Activated CD4-positive, alpha-beta T cell treated with anti-CD3 and anti-CD28 coated beads, Interleukin-2, amount 10 ng/mL, durations not matched to agents 24 days and 14 days (primary cell): ENCODE measurements at regions not wholly inside any gene's neighbourhood (a gene's known extent, or its start where the extent isn't known, plus 50 kb on each side); places are given as distances from the start of the nearest gene placed in this dataset.
"Not testable (repeated sequence)": the region's sequence is repeated elsewhere in the genome, so short reads cannot be mapped to it uniquely, and the experiment has no call there.

ENCODE experiments used
- DNase-seq: peaks from one replicate; pipeline ENCODE4 v3.0.0; 2022
- H3K27ac Mint-ChIP-seq: one replicate; pipeline ENCODE4 v1.8.0; 2022; ENCODE audit warnings: mild to moderate bottlenecking, mixed read lengths
- H3K27me3 Mint-ChIP-seq: one replicate; pipeline ENCODE4 v1.8.0; 2022; ENCODE audit warnings: mixed read lengths
- H3K36me3 Mint-ChIP-seq: one replicate; pipeline ENCODE4 v1.8.0; 2022; ENCODE audit warnings: low read depth, mild to moderate bottlenecking, mixed read lengths
- H3K4me1 Mint-ChIP-seq: one replicate; pipeline ENCODE4 v1.8.0; 2021; ENCODE audit warnings: mixed read lengths
- H3K4me3 Mint-ChIP-seq: one replicate; pipeline ENCODE4 v1.8.0; 2022; ENCODE audit warnings: mild to moderate bottlenecking, moderate library complexity, mixed read lengths
- H3K9me3 Mint-ChIP-seq: one replicate; pipeline ENCODE4 v1.8.0; 2021; ENCODE audit warnings: mixed read lengths
- intact Hi-C: fragments of 100-400 bp; cut with micrococcal nuclease; formaldehyde crosslinking; loops from one replicate; pipeline ENCODE4 v1.15.1; 2023

DNA sequence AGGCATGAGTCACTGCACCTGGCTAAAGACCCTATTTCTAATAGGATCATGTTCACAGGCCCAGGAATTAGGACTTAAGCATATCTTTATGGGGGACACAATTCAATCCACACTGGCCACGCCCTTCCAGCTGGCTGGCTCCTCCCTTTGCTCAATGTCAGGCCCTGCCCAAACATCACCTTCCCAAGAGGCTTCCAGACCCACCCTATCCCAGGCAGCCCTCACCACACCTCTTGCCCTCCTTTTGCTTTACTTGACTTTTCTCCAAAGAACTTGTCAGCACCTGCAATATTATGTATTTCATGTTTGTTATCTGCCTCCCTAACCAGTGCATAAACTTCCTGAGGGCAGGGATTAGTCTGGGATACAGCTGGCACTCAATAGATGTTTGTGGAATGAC, 109.6 kb upstream of the CDH5 start:
- H3K4me1 Mint-ChIP-seq = no peaks in the 10 kb centered on the region
- H3K9me3 Mint-ChIP-seq = no peaks in the 10 kb centered on the region
- no peak overlapping the region for H3K27ac Mint-ChIP-seq
- no peak for DNase-seq
- H3K36me3 Mint-ChIP-seq = no peaks in the 10 kb centered on the region
- no peak overlapping the region for H3K4me3 Mint-ChIP-seq
- H3K27me3 Mint-ChIP-seq = no peaks in the 10 kb centered on the region
- intact Hi-C loops = no loop called here

DNA sequence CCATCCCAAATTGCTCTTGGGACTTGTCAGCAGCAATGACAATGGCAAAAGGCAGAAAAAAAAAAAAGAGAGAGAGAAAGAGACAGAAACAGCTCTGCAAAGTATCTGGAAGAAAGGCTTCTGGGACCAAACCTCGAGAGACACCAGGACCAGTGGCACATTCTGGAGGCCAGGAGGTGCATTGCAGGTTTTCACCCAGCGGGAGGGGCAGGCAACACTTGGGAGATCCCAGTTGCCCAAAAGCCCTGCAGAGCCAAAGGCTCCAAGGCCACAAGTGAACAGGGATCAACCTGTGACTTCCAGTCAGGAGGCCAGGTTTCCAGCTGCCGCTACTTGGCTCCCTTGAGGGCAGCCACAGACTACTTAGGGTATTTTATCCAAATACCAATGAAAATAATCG, 110.8 kb upstream of the CDH5 start:
- no peak for DNase-seq
- Mint-ChIP-seq H3K36me3 (no peaks in the 10 kb centered on the region), H3K27ac (no peak overlapping the region), H3K4me1 (no peaks in the 10 kb centered on the region), H3K27me3 (no peaks in the 10 kb centered on the region), H3K4me3 (no peak overlapping the region), H3K9me3 (no peaks in the 10 kb centered on the region)
- intact Hi-C loops = no loop called here

DNA sequence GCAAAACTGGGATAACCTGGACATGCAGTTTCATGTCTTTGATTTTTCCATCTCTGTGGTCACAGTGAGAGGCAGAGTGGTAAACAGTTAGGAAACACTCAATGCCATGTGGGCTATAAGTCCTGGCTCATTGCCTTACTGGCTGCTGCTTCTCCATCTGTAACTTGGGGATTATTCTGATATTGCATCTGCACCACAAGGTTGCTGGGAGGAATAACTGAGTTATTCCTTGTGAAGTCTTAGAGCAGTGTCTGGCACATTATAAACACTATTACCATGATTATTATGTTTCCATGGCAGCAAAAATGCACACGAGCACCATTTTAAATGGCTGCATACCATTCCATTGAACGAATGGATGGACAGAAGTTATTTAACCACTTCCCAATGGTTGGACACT, 111.7 kb upstream of the CDH5 start:
- DNase-seq = no peak
- Mint-ChIP-seq H3K27me3 (no peaks in the 10 kb centered on the region), H3K36me3 (no peaks in the 10 kb centered on the region), H3K4me3 (no peak overlapping the region), H3K4me1 (no peaks in the 10 kb centered on the region), H3K9me3 (no peaks in the 10 kb centered on the region), H3K27ac (no peak overlapping the region)
- intact Hi-C loops = no loop called here

DNA sequence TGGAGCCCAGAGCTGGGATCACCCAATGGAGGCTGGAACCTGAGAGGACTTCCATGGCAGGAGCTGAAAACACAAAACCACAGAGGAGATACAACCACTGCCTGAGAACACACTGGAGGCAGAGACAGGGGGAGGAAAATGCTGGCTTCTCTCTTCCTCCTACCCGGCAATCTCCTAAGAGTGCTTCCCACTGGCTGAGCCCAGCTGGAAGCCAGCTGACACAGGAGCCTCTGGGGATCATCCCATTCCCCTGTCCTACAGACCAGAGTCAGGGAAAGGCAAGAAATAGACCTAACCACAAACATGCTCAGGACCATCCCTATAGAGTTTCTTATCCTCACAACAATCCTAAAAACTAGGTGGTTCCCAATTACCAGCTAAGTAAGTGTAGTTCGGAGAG, 112.4 kb upstream of the CDH5 start:
- no peaks in the 10 kb centered on the region for H3K27me3 Mint-ChIP-seq
- no peak overlapping the region for H3K4me3 Mint-ChIP-seq
- no peaks in the 10 kb centered on the region for H3K36me3 Mint-ChIP-seq
- intact Hi-C loops = no loop called here
- no peaks in the 10 kb centered on the region for H3K4me1 Mint-ChIP-seq
- H3K27ac Mint-ChIP-seq = no peak overlapping the region
- H3K9me3 Mint-ChIP-seq = no peaks in the 10 kb centered on the region
- DNase-seq = no peak

DNA sequence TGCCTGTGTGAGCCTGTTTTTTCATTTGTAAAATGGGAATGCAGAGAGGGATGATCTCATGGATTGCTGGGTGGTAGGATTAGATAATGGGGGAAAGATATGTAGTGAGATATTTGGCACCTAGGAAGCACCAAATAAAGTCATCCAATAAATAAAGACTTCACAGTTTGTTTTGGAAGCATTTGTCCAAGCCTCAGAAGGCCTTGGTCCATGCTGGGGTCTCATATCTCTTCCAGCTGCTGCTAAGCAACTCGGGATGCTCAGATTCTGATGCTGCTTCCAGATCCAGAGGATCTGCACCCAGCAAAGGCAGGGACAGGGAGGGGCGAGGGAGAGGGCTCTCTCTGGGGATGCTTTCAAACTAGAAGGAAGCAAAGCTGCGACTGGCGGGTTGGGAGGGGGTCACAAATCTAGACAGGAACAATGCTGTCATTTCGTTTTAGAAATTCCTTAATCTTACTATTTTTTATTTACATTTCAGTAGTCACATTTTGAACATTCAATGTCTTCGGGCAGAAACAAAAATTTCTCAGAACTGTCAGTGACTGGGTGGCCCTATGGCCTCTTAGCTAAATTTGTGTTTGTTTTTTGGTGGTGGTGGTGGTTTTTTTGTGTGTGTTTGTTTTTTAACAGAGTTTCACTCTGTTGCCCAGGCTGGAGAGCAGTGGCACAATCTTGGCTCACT, 114.9 kb upstream of the CDH5 start:
- H3K27me3 Mint-ChIP-seq = no peaks in the 10 kb centered on the region
- no peak overlapping the region for H3K27ac Mint-ChIP-seq
- intact Hi-C loops = no loop called here
- no peaks in the 10 kb centered on the region for H3K36me3 Mint-ChIP-seq
- H3K4me3 Mint-ChIP-seq = no peak overlapping the region
- DNase-seq = no peak
- no peaks in the 10 kb centered on the region for H3K4me1 Mint-ChIP-seq
- H3K9me3 Mint-ChIP-seq = no peaks in the 10 kb centered on the region

DNA sequence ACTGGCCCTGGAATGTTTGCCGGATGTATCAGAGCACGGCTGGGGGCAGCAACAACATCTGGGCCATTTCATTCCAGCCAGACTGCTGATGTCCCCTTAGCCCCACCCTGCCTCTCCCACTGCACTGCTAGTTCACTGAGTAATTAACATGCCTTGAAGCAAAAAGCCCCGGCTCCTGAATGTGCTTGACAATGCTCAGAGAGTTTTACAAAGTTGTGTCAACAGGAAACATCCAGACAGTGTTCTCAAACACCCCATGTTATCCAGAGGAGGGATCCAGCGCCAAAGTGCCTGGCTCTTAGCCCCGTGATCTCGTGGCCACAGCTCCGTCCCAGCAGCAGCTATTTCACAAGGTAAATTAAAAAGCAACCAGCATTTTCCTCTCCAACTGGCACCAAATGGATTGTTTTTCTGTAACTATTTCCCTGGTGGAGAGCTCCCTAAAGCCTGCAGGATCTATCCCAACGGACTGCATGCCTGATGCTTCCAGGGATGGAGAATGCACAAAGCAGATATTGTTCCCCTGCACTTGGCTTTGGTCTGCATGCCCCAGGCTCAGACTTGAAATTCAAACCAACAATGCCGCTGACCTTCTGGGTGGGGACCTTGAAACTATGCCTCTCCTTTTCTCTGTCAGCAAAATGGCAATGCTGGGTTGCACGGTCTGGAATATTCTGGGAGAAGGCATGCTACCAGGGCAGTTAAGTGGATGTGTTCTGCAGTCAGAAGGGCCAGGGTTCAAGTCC, 115.6 kb upstream of the CDH5 start:
- no peaks in the 10 kb centered on the region for H3K9me3 Mint-ChIP-seq

DNA sequence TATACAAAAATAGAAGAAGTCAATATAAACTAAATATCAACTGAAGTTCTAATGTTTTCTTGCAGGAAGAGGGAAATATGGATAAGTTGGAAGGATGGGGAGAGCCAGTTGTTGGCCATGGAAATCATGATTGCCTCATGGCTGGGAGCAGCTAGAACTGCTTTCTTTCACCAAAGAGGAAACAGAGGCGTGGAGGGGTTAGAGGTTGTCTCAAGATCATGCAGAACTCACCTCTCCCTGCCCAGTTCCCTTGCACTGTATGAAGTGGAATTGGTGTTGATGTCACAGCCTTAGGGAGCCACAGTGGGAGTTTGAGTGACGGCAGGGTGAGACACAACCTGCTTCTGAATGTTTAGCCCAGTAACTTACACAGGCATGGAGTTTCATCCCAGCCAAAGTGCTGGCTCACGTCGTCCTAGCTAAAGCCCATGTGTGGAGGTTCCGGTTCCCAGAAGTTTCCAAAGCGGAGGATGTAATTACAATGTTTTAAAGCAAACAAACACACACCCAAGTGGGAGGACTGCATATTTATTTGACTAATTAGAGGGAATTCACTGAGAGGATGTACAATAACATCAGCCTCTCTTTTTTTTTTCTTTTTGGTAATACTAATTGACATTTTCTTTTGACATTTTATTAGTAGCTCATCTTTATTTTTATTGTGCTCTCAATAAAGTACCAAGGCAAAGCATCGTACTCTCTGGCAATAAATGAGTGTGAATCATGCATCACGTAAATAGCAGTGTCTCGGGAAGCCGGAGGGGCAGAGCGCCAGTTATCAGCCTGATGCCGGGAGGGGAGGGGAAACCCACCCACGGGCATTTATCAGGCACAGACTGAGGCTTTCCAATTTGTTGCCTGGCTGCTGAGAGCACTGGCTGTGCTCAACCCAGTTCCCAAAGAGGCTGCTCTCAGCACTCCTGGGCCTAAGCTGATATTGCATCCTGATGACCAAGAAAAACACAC, 118.7 kb upstream of the CDH5 start:
- H3K36me3 Mint-ChIP-seq = no peaks in the 10 kb centered on the region
- no peak overlapping the region for H3K4me3 Mint-ChIP-seq
- intact Hi-C loops = no loop called here
- H3K27me3 Mint-ChIP-seq = no peaks in the 10 kb centered on the region
- no peaks in the 10 kb centered on the region for H3K4me1 Mint-ChIP-seq
- H3K27ac Mint-ChIP-seq = no peak overlapping the region
- DNase-seq = no peak
- no peaks in the 10 kb centered on the region for H3K9me3 Mint-ChIP-seq

More for the DNA sequence above, 115.6 kb upstream of the CDH5 start:
- Mint-ChIP-seq H3K27ac (no peak overlapping the region), H3K36me3 (no peaks in the 10 kb centered on the region), H3K27me3 (no peaks in the 10 kb centered on the region), H3K4me1 (no peaks in the 10 kb centered on the region), H3K4me3 (no peak overlapping the region)
- intact Hi-C loops = no loop called here
- no peak for DNase-seq

DNA sequence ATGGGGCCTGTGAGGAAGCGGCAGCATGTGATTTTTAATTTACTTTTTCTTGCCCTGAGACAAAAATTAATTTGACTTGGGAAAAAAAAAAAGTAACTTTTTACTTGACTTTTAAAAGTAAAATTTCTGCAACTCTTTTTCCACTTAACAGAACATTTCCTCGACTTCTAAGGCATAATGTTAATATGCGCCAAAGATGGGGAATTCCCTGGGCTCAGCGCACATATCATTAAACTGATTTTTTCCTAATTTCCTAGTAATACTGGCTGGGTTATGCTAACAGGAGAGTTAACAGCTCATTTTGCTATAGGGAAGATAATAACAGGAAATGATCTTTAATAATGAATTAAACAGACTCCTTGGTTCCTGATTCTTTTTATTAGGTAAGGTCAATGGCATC, 120.6 kb upstream of the CDH5 start:
- Mint-ChIP-seq H3K27me3 (no peaks in the 10 kb centered on the region), H3K4me1 (no peaks in the 10 kb centered on the region), H3K36me3 (no peaks in the 10 kb centered on the region), H3K27ac (no peak overlapping the region), H3K4me3 (no peak overlapping the region), H3K9me3 (no peaks in the 10 kb centered on the region)
- DNase-seq = no peak
- intact Hi-C loops = no loop called here

DNA sequence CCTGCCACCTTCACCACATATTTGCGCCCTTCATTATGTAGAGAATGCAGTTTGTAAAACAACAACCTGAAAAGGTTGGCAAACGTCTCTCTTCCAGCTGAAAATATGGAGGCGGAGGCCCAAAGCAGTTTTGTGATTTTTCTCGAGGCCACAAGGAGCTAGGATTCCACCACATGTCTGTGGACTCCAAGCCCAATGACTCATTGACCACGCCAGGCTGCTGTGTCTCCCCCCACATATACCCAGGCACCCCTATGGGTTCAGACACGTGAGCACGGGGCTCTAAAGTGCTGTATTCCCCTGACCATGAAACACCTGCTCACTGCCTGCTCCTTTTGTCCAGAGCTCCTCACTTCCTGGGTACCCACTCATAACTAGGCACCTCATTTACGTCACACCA, 121.4 kb upstream of the CDH5 start:
- Mint-ChIP-seq H3K4me3 (no peak overlapping the region), H3K9me3 (no peaks in the 10 kb centered on the region), H3K27me3 (no peaks in the 10 kb centered on the region), H3K27ac (no peak overlapping the region), H3K36me3 (no peaks in the 10 kb centered on the region), H3K4me1 (no peaks in the 10 kb centered on the region)
- intact Hi-C loops = no loop called here
- DNase-seq = no peak

DNA sequence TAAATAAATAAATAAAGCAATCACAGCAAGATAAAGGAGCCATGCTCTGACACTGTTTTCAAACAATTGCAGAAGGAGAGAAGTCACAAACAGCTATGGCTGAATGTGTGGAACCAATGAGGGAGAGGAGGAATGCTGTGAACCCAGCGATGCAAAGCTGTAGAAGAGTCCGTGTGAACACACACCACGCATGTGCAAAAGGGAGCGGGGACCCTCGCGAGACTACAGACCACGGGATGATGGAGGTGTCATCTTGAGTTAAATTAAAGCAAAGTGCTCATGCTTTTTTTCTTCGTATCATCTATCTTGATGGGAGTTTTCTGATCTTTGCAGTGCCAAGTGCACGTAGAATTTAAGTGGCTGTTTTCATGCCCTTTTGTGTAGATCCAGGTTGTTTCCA, 123.8 kb upstream of the CDH5 start:
- no peaks in the 10 kb centered on the region for H3K27me3 Mint-ChIP-seq
- intact Hi-C loops = no loop called here
- H3K4me1 Mint-ChIP-seq = no peaks in the 10 kb centered on the region
- H3K27ac Mint-ChIP-seq = no peak overlapping the region
- H3K36me3 Mint-ChIP-seq = no peaks in the 10 kb centered on the region
- H3K9me3 Mint-ChIP-seq = peaks cover 3% of the 10 kb centered on the region
- DNase-seq = no peak
- H3K4me3 Mint-ChIP-seq = no peak overlapping the region

DNA sequence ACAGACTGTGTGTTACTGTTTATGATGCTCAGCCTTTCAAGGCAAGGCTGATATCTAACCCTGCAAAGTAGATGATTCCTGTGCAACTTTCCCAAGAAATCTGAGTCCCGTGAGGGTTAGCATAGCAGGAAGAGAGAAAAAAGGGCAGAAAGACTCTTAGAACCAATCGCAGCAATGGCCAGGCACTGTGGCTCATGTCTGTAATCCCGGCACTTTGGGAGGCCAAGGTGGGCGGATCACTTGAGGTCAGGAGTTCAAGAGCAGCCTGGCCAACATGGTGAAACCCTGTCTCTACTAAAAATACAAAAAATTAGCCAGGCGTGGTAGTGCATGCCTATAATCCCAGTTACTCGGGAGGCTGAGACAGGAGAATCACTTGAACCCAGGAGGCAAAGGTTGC, 124.3 kb upstream of the CDH5 start:
- H3K4me1 Mint-ChIP-seq, DNase-seq, intact Hi-C loops, H3K4me3 Mint-ChIP-seq, H3K9me3 Mint-ChIP-seq, H3K27ac Mint-ChIP-seq, H3K27me3 Mint-ChIP-seq, H3K36me3 Mint-ChIP-seq: not testable (repeated sequence)

DNA sequence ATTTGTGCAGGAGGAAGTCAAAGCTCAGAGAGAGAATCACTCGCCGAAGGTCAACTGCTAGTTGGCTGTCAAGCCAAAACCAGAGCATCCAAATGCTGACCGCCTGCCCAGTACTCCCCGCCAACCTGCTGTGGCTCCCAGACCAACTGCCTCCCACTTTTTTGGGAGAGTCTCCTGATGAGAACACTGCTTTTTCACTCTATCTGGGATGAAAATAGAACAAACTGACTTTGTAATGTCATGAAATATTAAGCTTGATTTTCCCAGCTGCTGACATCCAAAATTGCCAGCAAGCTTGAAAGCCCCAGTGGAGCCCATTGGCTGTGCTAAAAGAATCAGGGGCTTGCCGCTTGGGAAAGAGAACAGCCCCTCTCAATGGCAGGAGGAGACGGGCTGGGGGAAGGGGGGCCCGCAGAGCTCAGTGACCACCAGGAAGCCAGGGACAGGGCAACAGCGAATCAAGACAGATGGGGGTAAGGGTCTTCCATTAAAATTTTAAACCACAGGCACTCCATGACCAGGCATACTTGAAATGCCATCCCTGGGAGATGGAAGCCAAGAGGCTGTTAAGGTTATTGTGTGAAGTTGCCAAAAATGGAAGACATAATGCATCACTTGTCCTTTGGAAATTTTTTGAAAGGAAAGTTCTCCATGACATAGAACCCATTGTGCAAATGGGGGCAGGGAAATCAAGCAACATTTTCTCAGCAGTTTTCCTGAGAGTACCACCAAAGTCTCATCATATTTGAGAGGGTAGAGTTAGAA, 125.7 kb upstream of the CDH5 start:
- no peaks in the 10 kb centered on the region for H3K4me1 Mint-ChIP-seq
- no peak overlapping the region for H3K27ac Mint-ChIP-seq
- intact Hi-C loops = no loop called here
- no peak overlapping the region for H3K4me3 Mint-ChIP-seq
- peaks cover 3% of the 10 kb centered on the region for H3K9me3 Mint-ChIP-seq
- H3K36me3 Mint-ChIP-seq = no peaks in the 10 kb centered on the region
- H3K27me3 Mint-ChIP-seq = no peaks in the 10 kb centered on the region
- no peak for DNase-seq

DNA sequence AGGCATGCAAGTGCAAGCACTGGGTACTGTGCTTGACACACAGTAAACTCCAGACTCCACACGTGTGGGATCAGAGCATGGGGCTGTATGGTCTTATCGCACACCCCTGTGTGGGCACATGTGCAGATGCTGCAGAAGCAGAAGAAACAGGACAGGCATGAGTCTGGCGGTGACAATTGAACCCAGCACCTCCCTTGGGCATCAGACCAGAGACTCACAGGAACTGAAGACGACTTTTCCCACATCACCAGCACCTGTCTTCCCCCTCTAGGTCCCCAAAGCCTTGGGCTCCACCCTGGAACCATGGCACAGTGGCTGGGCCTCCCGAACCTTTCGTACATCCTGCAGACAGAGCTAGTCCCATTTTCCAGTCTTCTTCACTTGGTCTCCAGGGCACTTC, 126.4 kb upstream of the CDH5 start:
- no peaks in the 10 kb centered on the region for H3K27me3 Mint-ChIP-seq
- H3K4me3 Mint-ChIP-seq = no peak overlapping the region
- intact Hi-C loops = no loop called here
- no peaks in the 10 kb centered on the region for H3K36me3 Mint-ChIP-seq
- H3K9me3 Mint-ChIP-seq = peaks cover 3% of the 10 kb centered on the region
- H3K27ac Mint-ChIP-seq = no peak overlapping the region
- DNase-seq = no peak
- H3K4me1 Mint-ChIP-seq = no peaks in the 10 kb centered on the region
